Testis (tissue), 2 donors: ENCODE measurements at regions not wholly inside any gene's neighbourhood (a gene's known extent, or its start where the extent isn't known, plus 50 kb on each side); places are given as distances from the start of the nearest gene placed in this dataset.

Source experiments
- CTCF ChIP-seq, 3 experiments: fragments of 450-650 bp in 2 of 3; fragments of 200-600 bp in 1 of 3; sonication (generic) in 1 of 3; IDR thresholded peaks; one replicate each; pipeline ENCODE4 v1.5.1; 2016 to 2019; ENCODE audit warnings: antibody characterized with exemption in 3 of 3, mild to moderate bottlenecking in 2 of 3, moderate library complexity in 1 of 3
- POLR2A ChIP-seq: fragments of 450-650 bp; IDR thresholded peaks from one replicate; pipeline ENCODE4 v1.6.1; 2017; ENCODE audit warnings: antibody characterized with exemption, mild to moderate bottlenecking, moderate library complexity

- TF ChIP-seq CTCF (IDR thresholded peaks at IDR 0.05): no peak
- no peak for TF ChIP-seq POLR2A
Measured at GRCh38 chr9:88308831-88309560, 79.2 kb upstream of the SPIN1 start.
